Fibroblast of mammary gland (primary cell): ENCODE measurements at regions not wholly inside any gene's neighbourhood (a gene's known extent, or its start where the extent isn't known, plus 50 kb on each side); places are given as distances from the start of the nearest gene placed in this dataset.

ENCODE experiments used
- DNase-seq: peaks from one replicate; pipeline ENCODE4 v3.0.0-alpha.2; 2010; ENCODE audit warnings: low read depth
- H3K4me3 ChIP-seq: 2 replicates; pipeline ENCODE4 v1.5.1; 2011; ENCODE audit warnings: low read depth, mild to moderate bottlenecking, low read length, moderate library complexity; ENCODE audit not compliant: control insufficient read depth
- TF ChIP-seq, protein P1 (sequence below): conservative IDR thresholded peaks from 2 replicates; pipeline ENCODE4 v1.5.1; 2011; ENCODE audit warnings: low read depth, low read length, inconsistent platforms; ENCODE audit not compliant: control insufficient read depth, insufficient read depth

DNA sequence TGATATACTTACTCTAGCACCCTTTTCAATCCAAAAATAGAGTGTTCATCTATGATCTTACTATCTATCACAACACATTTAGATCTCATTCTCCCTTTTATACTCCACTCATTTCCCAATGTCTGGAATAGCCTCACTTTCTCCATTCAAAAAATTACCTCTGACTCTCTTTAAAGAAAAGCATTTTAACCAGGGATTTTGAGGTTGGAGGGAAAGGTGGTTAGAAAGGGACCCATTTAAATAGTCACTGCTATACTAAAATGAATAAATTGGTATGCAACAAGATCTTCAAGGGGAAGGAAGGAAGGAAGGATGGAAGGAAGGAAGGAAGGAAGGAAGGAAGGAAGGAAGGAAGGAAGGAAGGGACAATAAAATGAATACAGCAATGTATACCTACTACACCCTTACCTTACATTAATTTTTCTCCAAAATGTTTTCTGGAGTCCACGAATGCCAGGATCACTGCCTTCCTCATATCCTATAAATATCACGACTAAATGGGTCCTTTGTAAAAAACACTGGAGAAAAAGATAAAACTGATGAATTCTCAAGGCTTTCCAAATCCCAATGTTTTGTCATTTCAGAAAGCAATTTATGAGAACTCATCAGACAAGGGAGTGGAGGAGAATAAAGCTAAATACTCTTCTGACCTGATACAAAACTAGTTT lies 202.7 kb downstream of the ZEB2 start:
- no peak for DNase-seq
- TF ChIP-seq, protein P1, sequence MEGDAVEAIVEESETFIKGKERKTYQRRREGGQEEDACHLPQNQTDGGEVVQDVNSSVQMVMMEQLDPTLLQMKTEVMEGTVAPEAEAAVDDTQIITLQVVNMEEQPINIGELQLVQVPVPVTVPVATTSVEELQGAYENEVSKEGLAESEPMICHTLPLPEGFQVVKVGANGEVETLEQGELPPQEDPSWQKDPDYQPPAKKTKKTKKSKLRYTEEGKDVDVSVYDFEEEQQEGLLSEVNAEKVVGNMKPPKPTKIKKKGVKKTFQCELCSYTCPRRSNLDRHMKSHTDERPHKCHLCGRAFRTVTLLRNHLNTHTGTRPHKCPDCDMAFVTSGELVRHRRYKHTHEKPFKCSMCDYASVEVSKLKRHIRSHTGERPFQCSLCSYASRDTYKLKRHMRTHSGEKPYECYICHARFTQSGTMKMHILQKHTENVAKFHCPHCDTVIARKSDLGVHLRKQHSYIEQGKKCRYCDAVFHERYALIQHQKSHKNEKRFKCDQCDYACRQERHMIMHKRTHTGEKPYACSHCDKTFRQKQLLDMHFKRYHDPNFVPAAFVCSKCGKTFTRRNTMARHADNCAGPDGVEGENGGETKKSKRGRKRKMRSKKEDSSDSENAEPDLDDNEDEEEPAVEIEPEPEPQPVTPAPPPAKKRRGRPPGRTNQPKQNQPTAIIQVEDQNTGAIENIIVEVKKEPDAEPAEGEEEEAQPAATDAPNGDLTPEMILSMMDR, result no peak
- H3K4me3 ChIP-seq, result no peak overlapping the region

DNA sequence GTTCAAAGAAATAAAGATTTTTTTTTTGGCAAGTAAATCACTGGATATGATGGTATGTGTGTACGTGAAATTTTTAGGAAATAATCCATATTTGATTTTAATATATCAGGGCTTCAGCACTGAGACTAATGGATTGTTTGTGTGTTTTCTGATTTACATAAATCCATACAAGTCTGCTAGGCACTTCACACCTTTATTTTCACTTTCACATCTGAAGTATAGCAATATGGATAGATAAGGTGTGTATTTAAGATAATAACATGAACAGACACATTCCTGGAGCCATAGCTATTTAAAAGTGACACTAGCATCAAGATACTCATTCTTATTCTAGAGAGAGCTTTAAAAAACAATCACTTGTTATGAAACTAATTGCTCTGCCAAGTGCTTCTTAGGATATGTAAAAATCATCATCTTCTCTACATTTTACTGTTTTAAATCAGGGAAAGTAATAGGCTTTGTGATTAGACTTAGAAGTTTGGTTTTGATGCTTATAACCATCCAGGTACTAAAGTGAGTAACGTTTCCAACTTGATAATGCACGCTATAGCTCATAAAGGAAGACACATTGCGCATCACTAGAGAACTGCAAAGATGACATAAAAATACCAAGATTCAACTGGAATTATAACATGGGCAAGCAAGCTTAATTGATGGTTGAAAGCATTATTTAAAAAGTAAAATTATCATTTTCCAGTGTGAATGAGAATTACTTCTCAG lies 208.9 kb downstream of the ZEB2 start:
- no peak overlapping the region for H3K4me3 ChIP-seq
- no peak for DNase-seq
- TF ChIP-seq, protein P1, result no peak

DNA sequence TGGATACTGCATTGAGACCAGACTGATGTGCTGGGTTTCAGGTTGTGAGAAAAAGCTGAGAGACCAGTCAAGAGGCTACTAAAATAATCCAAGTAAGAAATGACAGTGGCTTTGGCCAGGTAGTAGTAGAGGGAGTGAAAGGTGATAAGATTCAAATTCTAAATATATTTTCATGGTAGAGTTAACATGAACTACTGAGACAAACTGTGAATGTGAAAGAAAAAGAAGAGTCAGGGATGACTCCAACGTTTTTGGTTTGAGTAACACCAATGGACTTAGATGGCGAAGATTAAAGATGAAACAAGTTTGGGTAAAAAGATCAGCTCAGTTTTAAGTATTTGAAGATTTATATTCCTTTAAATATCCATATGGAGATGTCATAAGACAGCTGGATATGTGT lies 209.4 kb downstream of the ZEB2 start:
- no peak for DNase-seq
- TF ChIP-seq, protein P1, result no peak

DNA sequence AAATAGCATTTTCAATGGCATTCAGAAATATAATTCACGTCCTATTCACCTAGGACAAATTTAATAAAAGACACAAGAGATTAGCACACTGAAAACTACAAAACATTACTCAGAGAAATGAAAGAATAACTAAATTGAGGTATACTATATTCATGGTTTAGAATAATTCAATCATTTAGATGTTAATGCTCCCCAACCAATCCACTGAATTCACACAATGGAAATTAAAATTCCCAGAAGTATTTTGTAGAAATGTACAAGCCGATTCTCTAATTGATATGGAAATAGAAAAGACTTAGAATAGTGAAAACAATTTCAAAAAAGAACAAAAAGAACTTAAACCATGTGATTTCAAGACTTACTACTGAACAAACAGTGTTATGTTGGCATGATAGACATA lies 212.2 kb downstream of the ZEB2 start:
- TF ChIP-seq, protein P1, result no peak
- no peak overlapping the region for H3K4me3 ChIP-seq
- DNase-seq, result no peak

More for the DNA sequence above, 209.4 kb downstream of the ZEB2 start:
- H3K4me3 ChIP-seq, result no peak overlapping the region

DNA sequence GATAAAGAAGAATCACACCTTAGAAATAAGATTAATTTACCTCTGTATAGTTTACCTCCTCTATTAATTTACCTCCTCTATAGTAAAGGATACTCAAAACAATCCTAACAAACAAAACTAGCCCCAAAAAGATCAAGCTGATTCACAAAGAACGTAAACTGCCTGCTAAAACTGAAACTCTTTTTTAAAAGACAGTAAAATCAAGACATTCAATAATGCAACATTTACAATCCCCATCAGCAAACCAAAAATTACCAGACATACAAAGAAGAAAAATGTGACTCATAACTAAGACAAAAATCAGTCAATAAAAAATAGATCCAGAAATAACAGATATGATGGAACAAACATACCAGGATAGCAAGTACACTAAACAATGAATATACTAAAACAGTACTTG lies 215.7 kb downstream of the ZEB2 start:
- TF ChIP-seq, protein P1, result no peak
- H3K4me3 ChIP-seq, result no peak overlapping the region
- DNase-seq, result no peak

DNA sequence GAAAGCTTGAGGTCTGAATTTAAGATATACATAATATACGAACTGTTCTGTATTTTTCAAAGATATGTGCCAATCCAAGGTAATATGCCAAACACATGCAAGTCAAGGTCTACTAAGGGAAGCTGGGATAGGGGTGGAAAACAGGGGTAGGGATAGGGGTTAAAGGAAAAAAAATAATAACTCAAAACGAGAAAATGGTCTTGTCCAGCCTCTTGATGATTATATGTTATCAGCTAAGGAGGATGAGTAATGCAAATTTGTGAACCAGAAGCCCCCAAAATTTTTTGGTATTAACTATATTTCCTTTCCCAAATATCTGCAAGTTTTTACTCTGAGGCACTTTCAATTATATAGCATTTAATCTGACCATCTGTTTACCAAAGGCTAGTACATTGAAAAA lies 219.3 kb downstream of the ZEB2 start:
- H3K4me3 ChIP-seq, result no peak overlapping the region
- TF ChIP-seq, protein P1, result no peak
- DNase-seq, result no peak
